NCI-H524 treated with DMSO at 0.1 percent for 48 hours (cell line): ENCODE measurements at regions not wholly inside any gene's neighbourhood (a gene's known extent, or its start where the extent isn't known, plus 50 kb on each side); places are given as distances from the start of the nearest gene placed in this dataset.

ENCODE experiments used
- DNase-seq: peaks from one replicate; lab custom pipeline; 2025; lab: John Stamatoyannopoulos, UW

- DNase-seq = no peak
Observed at GRCh38 chr1:47554082-47554481, 116.2 kb downstream of the FOXD2 start.

GRCh38 chr1:47554901-47555300 is 117.1 kb downstream of the FOXD2 start:
- no peak for DNase-seq

- DNase-seq = no peak
Observed at GRCh38 chr1:47555306-47555705, 117.5 kb downstream of the FOXD2 start.

- no peak for DNase-seq
Observed at GRCh38 chr1:47555841-47556560, 118.2 kb downstream of the FOXD2 start.

- DNase-seq = no peak
Observed at GRCh38 chr1:47557066-47557465, 119.2 kb downstream of the FOXD2 start.

GRCh38 chr1:47558601-47559593 is 121.1 kb downstream of the FOXD2 start:
- DNase-seq = no peak

- no peak for DNase-seq
Observed at GRCh38 chr1:47559944-47560695, 122.3 kb downstream of the FOXD2 start.

- DNase-seq = no peak
Observed at GRCh38 chr1:47561523-47562007, 123.7 kb downstream of the FOXD2 start.

- no peak for DNase-seq
Observed at GRCh38 chr1:47562147-47562546, 124.3 kb downstream of the FOXD2 start.

- no peak for DNase-seq
Observed at GRCh38 chr1:47562799-47563198, 125.0 kb downstream of the FOXD2 start.

GRCh38 chr1:47563201-47563600 is 125.4 kb downstream of the FOXD2 start:
- no peak for DNase-seq

GRCh38 chr1:47564570-47564969 is 126.7 kb downstream of the FOXD2 start:
- DNase-seq = no peak

GRCh38 chr1:47565092-47565491 is 127.2 kb downstream of the FOXD2 start:
- DNase-seq = no peak

GRCh38 chr1:47565676-47566075 is 127.8 kb downstream of the FOXD2 start:
- no peak for DNase-seq

- DNase-seq = no peak
Observed at GRCh38 chr1:47568763-47569162, 130.9 kb downstream of the FOXD2 start.

- DNase-seq = no peak
Observed at GRCh38 chr1:47569261-47569660, 131.4 kb downstream of the FOXD2 start.

GRCh38 chr1:47569681-47570470 is 132.0 kb downstream of the FOXD2 start:
- DNase-seq = peak; percentile 10

- no peak for DNase-seq
Observed at GRCh38 chr1:47571161-47571560, 133.3 kb downstream of the FOXD2 start.

GRCh38 chr1:47571952-47572351 is 134.1 kb downstream of the FOXD2 start:
- no peak for DNase-seq

- DNase-seq = no peak
Observed at GRCh38 chr1:47572731-47573430, 135.0 kb downstream of the FOXD2 start.
